ENCODE measurements at regions not wholly inside any gene's neighbourhood (a gene's known extent, or its start where the extent isn't known, plus 50 kb on each side); places are given as distances from the start of the nearest gene placed in this dataset.

DNA sequence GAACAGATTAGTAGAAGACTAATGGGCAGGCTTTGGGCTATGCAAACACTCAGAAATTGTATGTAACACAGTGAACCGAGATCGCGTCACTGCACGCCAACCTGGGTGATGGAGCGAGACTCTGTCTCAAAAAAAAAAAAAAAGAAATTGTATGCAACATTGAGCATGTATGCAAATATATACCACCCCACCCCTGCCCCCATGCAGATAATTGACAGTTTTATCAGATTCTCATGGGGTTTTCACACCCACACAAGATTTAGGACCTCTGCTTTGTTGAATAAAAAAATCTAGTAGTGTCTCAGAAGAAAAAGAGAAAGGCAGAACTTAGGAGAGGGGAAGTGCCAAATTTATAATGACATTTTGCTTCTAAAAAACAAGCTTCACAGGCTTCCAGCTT lies 131.6 kb upstream of the FN1 start:
- Mint-ChIP-seq H3K4me1 (no peaks in the 10 kb centered on the region), H3K4me3 (no peak overlapping the region), H3K9me3 (no peaks in the 10 kb centered on the region), H3K27me3 (ENCODE audit: low read depth) (no peaks in the 10 kb centered on the region), H3K36me3 (no peaks in the 10 kb centered on the region), H3K27ac (no peak overlapping the region)
- TF ChIP-seq, protein P1, sequence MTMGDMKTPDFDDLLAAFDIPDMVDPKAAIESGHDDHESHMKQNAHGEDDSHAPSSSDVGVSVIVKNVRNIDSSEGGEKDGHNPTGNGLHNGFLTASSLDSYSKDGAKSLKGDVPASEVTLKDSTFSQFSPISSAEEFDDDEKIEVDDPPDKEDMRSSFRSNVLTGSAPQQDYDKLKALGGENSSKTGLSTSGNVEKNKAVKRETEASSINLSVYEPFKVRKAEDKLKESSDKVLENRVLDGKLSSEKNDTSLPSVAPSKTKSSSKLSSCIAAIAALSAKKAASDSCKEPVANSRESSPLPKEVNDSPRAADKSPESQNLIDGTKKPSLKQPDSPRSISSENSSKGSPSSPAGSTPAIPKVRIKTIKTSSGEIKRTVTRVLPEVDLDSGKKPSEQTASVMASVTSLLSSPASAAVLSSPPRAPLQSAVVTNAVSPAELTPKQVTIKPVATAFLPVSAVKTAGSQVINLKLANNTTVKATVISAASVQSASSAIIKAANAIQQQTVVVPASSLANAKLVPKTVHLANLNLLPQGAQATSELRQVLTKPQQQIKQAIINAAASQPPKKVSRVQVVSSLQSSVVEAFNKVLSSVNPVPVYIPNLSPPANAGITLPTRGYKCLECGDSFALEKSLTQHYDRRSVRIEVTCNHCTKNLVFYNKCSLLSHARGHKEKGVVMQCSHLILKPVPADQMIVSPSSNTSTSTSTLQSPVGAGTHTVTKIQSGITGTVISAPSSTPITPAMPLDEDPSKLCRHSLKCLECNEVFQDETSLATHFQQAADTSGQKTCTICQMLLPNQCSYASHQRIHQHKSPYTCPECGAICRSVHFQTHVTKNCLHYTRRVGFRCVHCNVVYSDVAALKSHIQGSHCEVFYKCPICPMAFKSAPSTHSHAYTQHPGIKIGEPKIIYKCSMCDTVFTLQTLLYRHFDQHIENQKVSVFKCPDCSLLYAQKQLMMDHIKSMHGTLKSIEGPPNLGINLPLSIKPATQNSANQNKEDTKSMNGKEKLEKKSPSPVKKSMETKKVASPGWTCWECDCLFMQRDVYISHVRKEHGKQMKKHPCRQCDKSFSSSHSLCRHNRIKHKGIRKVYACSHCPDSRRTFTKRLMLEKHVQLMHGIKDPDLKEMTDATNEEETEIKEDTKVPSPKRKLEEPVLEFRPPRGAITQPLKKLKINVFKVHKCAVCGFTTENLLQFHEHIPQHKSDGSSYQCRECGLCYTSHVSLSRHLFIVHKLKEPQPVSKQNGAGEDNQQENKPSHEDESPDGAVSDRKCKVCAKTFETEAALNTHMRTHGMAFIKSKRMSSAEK (CRISPR knock-in tag; IDR thresholded peaks at IDR 0.05; ENCODE audit: borderline replicate concordance): no peak
- TF ChIP-seq JUN (CRISPR knock-in tag; IDR thresholded peaks at IDR 0.05): no peak
- ATAC-seq (no peak), DNase-seq (ENCODE audit: low spot score) (no peak)
- ChIA-PET CTCF (no interaction called here), POLR2A (no interaction called here)

DNA sequence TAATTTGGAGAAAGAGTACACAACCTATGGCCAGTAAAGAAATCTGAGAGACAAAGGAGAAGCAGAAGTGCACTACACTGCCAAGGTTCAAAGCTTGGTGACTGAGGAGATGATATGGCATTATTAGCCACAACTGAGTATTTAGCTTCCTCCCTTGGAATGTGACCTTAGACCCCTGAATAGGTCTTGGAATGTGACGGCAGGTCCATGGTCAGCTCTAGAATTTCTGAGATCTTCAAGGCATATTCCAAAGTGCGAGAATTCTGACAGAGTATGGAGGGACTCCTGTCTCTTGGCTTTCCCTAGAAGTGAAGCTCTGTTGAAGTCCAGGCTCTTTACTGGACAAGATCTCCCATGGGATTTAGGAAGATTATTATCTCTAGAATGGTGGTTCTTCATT lies 130.0 kb upstream of the FN1 start:
- Mint-ChIP-seq H3K4me1 (no peaks in the 10 kb centered on the region), H3K4me3 (no peak overlapping the region), H3K27ac (no peak overlapping the region), H3K27me3 (ENCODE audit: low read depth) (no peaks in the 10 kb centered on the region), H3K9me3 (peaks cover 6% of the 10 kb centered on the region), H3K36me3 (0 out of 2 replicates have a peak, but pooled peaks cover 4% of the 10 kb centered on the region)
- CTCF ChIA-PET: interaction anchor here (0.5 kb wide), 1 partner anchor 368 kb away, joined by 5 read pairs; no protein-coding TSS in a partner anchor
- ATAC-seq: no peak
- TF ChIP-seq ZBTB21 (CRISPR knock-in tag; IDR thresholded peaks at IDR 0.05; ENCODE audit: borderline replicate concordance): no peak
- no peak for TF ChIP-seq CREM (CRISPR knock-in tag; IDR thresholded peaks at IDR 0.05)
- no peak for TF ChIP-seq NR1H2 (CRISPR knock-in tag; IDR thresholded peaks at IDR 0.05)
- no peak for TF ChIP-seq ZNF138 (CRISPR knock-in tag; conservative IDR thresholded peaks at IDR 0.05)
- no peak for TF ChIP-seq GRHL2 (CRISPR knock-in tag; IDR thresholded peaks at IDR 0.05; ENCODE audit: insufficient replicate concordance, severe bottlenecking)
- TF ChIP-seq NFYB (CRISPR knock-in tag; conservative IDR thresholded peaks at IDR 0.05; ENCODE audit: low read depth): no peak
- POLR2A ChIA-PET: no interaction called here
- no peak for DNase-seq (ENCODE audit: low spot score)

DNA sequence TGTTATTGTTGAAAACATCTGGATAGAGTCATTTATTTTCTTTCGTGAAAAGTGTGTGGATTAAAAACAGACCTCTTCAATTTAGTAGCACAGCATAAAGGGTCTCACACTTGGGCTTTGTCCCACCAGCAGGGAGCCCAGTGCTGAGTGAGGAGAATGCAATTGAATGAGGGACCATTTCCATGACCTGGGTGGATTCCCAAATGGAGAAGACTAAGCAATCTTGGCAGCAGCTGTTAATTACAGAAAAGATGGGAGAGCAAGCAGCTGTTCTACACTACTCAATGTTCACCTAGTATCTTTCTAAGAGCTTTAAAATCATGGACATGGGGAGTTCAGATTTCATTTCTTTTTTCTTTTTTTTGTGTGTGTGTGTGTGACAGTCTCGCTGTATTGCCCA lies 121.8 kb upstream of the FN1 start:
- DNase-seq (ENCODE audit: low spot score): no peak
- no peak for TF ChIP-seq TCF7 (CRISPR knock-in tag; IDR thresholded peaks at IDR 0.05; ENCODE audit: low read depth)
- no peak for TF ChIP-seq RORB (CRISPR knock-in tag; IDR thresholded peaks at IDR 0.05)
- no peak for TF ChIP-seq GABPB1 (CRISPR knock-in tag; IDR thresholded peaks at IDR 0.05)
- no peak for TF ChIP-seq ZNF219 (CRISPR knock-in tag; IDR thresholded peaks at IDR 0.05; ENCODE audit: borderline replicate concordance)
- TF ChIP-seq TEAD1 (CRISPR knock-in tag; IDR thresholded peaks at IDR 0.05): no peak
- TF ChIP-seq, protein P1 (CRISPR knock-in tag; IDR thresholded peaks at IDR 0.05; ENCODE audit: borderline replicate concordance): no peak
- TF ChIP-seq, protein P2, sequence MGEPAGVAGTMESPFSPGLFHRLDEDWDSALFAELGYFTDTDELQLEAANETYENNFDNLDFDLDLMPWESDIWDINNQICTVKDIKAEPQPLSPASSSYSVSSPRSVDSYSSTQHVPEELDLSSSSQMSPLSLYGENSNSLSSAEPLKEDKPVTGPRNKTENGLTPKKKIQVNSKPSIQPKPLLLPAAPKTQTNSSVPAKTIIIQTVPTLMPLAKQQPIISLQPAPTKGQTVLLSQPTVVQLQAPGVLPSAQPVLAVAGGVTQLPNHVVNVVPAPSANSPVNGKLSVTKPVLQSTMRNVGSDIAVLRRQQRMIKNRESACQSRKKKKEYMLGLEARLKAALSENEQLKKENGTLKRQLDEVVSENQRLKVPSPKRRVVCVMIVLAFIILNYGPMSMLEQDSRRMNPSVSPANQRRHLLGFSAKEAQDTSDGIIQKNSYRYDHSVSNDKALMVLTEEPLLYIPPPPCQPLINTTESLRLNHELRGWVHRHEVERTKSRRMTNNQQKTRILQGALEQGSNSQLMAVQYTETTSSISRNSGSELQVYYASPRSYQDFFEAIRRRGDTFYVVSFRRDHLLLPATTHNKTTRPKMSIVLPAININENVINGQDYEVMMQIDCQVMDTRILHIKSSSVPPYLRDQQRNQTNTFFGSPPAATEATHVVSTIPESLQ (CRISPR knock-in tag; IDR thresholded peaks at IDR 0.05): no peak
- no peak for TF ChIP-seq ZNF671 (CRISPR knock-in tag; IDR thresholded peaks at IDR 0.05)
- no peak for TF ChIP-seq FOXK1 (CRISPR knock-in tag; IDR thresholded peaks at IDR 0.05)
- no peak for TF ChIP-seq FOXP1 (CRISPR knock-in tag; IDR thresholded peaks at IDR 0.05; ENCODE audit: borderline replicate concordance)
- no peak for TF ChIP-seq JAZF1 (CRISPR knock-in tag; IDR thresholded peaks at IDR 0.05)
- no peak for TF ChIP-seq NFE2L1 (CRISPR knock-in tag; IDR thresholded peaks at IDR 0.05)
- Mint-ChIP-seq H3K4me1 (no peaks in the 10 kb centered on the region), H3K36me3 (0 out of 2 replicates have a peak, but pooled peaks cover 4% of the 10 kb centered on the region), H3K9me3 (peaks cover 26% of the 10 kb centered on the region), H3K27ac (no peak overlapping the region), H3K4me3 (no peak overlapping the region), H3K27me3 (ENCODE audit: low read depth) (no peaks in the 10 kb centered on the region)
- ATAC-seq: no peak
- ChIA-PET CTCF (no interaction called here), POLR2A (no interaction called here)
